GM12878 (cell line): ENCODE measurements at regions not wholly inside any gene's neighbourhood (a gene's known extent, or its start where the extent isn't known, plus 50 kb on each side); places are given as distances from the start of the nearest gene placed in this dataset.

Experiments used
- ATAC-seq: fragments of 200-7000 bp; cut with Tn5 transposase; 3 replicates; pipeline ENCODE4 v1.9.1; 2020; ENCODE audit warnings: mild to moderate bottlenecking, moderate library complexity
- BruUV-seq: library from RNA; stranded (reverse); fragments of 400-500 nt; replicated peaks from 2 replicates; lab custom pipeline; 2021; lab: Mats Ljungman, UMichigan
- CTCF ChIA-PET: fragments of 300-600 bp; sonication (Branson Sonifier 250); formaldehyde crosslinking; extraction: SDS; loops from one replicate; lab custom pipeline; 2021; ENCODE audit warnings: inconsistent platforms; lab: Yijun Ruan, JAX
- POLR2A ChIA-PET: fragments of 350-600 bp; formaldehyde crosslinking; extraction: SDS; loops from one replicate; lab custom pipeline; 2021; ENCODE audit warnings: inconsistent platforms; lab: Charles Lee
- RAD21 ChIA-PET: fragments of 300-600 bp; sonication (Branson Sonifier 250); formaldehyde crosslinking; loops from one replicate; lab custom pipeline; 2023; ENCODE audit warnings: antibody characterized with exemption; ENCODE audit not compliant: unreplicated experiment; lab: Charles Lee
- SMC1A ChIA-PET: fragments of 300-600 bp; sonication (Branson Sonifier 250); formaldehyde crosslinking; loops from one replicate; lab custom pipeline; 2023; ENCODE audit not compliant: unreplicated experiment, uncharacterized antibody; lab: Charles Lee
- DNase-seq: peaks from one replicate; pipeline ENCODE4 v3.0.0-alpha.2; 2011; ENCODE audit warnings: low read depth, low spot score
- FAIRE-seq: peaks from 3 replicates; lab custom pipeline; 2011; peaks lifted over from hg19 to GRCh38; lab: Jason Lieb, UNC
- H2AFZ ChIP-seq: 2 replicates; pipeline ENCODE4 v1.6.0; 2011; ENCODE audit warnings: low read depth, low read length, control low read depth; ENCODE audit not compliant: control insufficient read depth
- H3K27ac ChIP-seq: 2 replicates; pipeline ENCODE4 v1.5.1; 2011; ENCODE audit warnings: control low read depth; ENCODE audit not compliant: control insufficient read depth, insufficient read depth
- H3K27me3 ChIP-seq, 2 experiments: replicated peaks in 1 of 2; 2 replicates each; pipeline versions ENCODE4 v1.6.0 to v1.6.1; 2011; ENCODE audit warnings: low read length in 1 of 2; ENCODE audit not compliant: control insufficient read depth in 2 of 2, insufficient read depth in 2 of 2
- H3K36me3 ChIP-seq, 2 experiments: 2 replicates each; pipeline ENCODE4 v1.5.1; 2011; ENCODE audit warnings: low read length in 1 of 2; ENCODE audit not compliant: control insufficient read depth in 2 of 2, insufficient read depth in 2 of 2
- H3K4me1 ChIP-seq: 2 replicates; pipeline ENCODE4 v1.6.1; 2011; ENCODE audit warnings: mild to moderate bottlenecking, low read length, moderate library complexity, mixed read lengths; ENCODE audit not compliant: control insufficient read depth, insufficient read depth
- H3K4me2 ChIP-seq: 2 replicates; pipeline ENCODE4 v1.6.0; 2011; ENCODE audit warnings: control low read depth; ENCODE audit not compliant: control insufficient read depth, insufficient read depth
- H3K4me3 ChIP-seq: fragments of 200-600 bp; sonication (generic); 2 replicates; pipeline ENCODE4 v1.5.1; 2016
- H3K79me2 ChIP-seq: 2 replicates; pipeline ENCODE4 v1.6.0; 2011; ENCODE audit warnings: low read length; ENCODE audit not compliant: control insufficient read depth, insufficient read depth
- H3K9ac ChIP-seq: 2 replicates; pipeline ENCODE4 v1.8.0; 2011; ENCODE audit warnings: low read length, control low read depth, mixed read lengths; ENCODE audit not compliant: control insufficient read depth, insufficient read depth
- H3K9me3 ChIP-seq: replicated peaks from 3 replicates; pipeline ENCODE4 v1.5.1; 2011; ENCODE audit warnings: mild to moderate bottlenecking, low read length; ENCODE audit not compliant: control insufficient read depth, insufficient read depth
- H4K20me1 ChIP-seq: 2 replicates; pipeline ENCODE4 v1.6.0; 2011; ENCODE audit not compliant: control insufficient read depth, insufficient read depth
- RAD21 ChIP-seq: IDR thresholded peaks from 2 replicates; pipeline ENCODE4 v1.6.1; 2011; ENCODE audit warnings: mild to moderate bottlenecking, low read depth, low read length, moderate library complexity; ENCODE audit not compliant: insufficient read depth
- RELA ChIP-seq: fragments of 450-650 bp; IDR thresholded peaks from 2 replicates; pipeline ENCODE4 v1.8.0; 2014; ENCODE audit warnings: borderline replicate concordance; ENCODE audit not compliant: partially characterized antibody
- RFX5 ChIP-seq: IDR thresholded peaks from 2 replicates; pipeline ENCODE4 v1.6.1; 2011; ENCODE audit warnings: low read depth, low read length, improper control_type of control experiment
- SMC3 ChIP-seq: IDR thresholded peaks from 2 replicates; pipeline ENCODE4 v1.6.1; 2011; ENCODE audit warnings: low read length, improper control_type of control experiment, borderline replicate concordance
- ZNF24 ChIP-seq: fragments of 450-650 bp; IDR thresholded peaks from 2 replicates; pipeline ENCODE4 v1.6.1; 2017; ENCODE audit warnings: antibody characterized with exemption, mild to moderate bottlenecking
- WGBS: methylation state at CpG from one replicate; pipeline ENCODE4 v1.1.6; 2016; ENCODE audit warnings: low lambda C conversion rate; ENCODE audit not compliant: insufficient replicate concordance, insufficient coverage; ENCODE audit errors: missing lambda C conversion rate; 5-methylcytosine and 5-hydroxymethylcytosine counted together
- in situ Hi-C: fragments of 300-500 bp; cut with MboI; formaldehyde crosslinking; loops from 9 replicates; pipeline ENCODE4 v1.14.3; 2018; ENCODE audit warnings: mixed read lengths
- intact Hi-C: fragments of 100-400 bp; cut with micrococcal nuclease; formaldehyde crosslinking; loops from one replicate; pipeline ENCODE4 v1.14.2; 2022; ENCODE audit not compliant: unreplicated experiment
- TF ChIP-seq, protein P1 (sequence below): fragments of 450-650 bp; formaldehyde crosslinking; IDR thresholded peaks from 2 replicates; pipeline ENCODE4 v1.4.0; 2022; ENCODE audit warnings: mild to moderate bottlenecking, moderate library complexity
- TF ChIP-seq, protein P2 (sequence below): fragments of 150-350 bp; IDR thresholded peaks from 2 replicates; pipeline ENCODE4 v1.6.1; 2016; ENCODE audit warnings: low read depth, low read length
- TF ChIP-seq, protein P3 (sequence below): fragments of 150-350 bp; IDR thresholded peaks from 2 replicates; pipeline ENCODE4 v1.6.1; 2014; ENCODE audit warnings: mild to moderate bottlenecking, low read depth, low read length

DNA sequence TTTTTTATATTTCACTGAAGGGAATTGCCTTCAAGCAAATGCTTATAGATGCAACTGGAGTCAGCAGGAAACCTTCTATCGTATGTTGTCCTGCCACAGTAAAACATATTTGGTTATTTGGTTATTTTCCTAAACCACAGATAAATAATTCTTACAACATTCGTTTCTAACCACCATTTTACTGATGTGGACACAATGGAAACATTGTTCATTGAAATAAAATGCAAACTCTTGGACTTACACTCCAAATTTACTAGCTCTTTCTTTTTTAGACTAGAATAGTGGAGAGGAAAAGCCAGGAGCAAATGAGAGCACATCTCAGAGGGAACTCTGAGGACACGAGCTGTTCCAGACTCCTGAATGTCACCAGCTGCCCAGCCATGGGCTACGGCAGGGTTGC is 114.8 kb downstream of the RPS12 start:
- ChIA-PET SMC1A (no interaction called here), POLR2A (no interaction called here), RAD21 (no interaction called here)
- Histone ChIP-seq H3K79me2 (no peaks in the 10 kb centered on the region), H4K20me1 (no peaks in the 10 kb centered on the region), H3K27me3 (peaks cover under 1 to 2% of the 10 kb centered on the region in 2 experiments; a peak in 1 of 4 replicates), H3K27ac (no peak overlapping the region), H3K36me3 (no peaks in the 10 kb centered on the region), H3K9me3 (no peaks in the 10 kb centered on the region), H3K4me3 (no peak overlapping the region), H3K4me2 (no peak overlapping the region), H3K4me1 (no peaks in the 10 kb centered on the region)
- no TSS peak for BruUV-seq
- in situ Hi-C loops (no loop called here), intact Hi-C loops (no loop called here)
- DNase-seq (no peak), ATAC-seq (no peak)
- TF ChIP-seq, protein P1, sequence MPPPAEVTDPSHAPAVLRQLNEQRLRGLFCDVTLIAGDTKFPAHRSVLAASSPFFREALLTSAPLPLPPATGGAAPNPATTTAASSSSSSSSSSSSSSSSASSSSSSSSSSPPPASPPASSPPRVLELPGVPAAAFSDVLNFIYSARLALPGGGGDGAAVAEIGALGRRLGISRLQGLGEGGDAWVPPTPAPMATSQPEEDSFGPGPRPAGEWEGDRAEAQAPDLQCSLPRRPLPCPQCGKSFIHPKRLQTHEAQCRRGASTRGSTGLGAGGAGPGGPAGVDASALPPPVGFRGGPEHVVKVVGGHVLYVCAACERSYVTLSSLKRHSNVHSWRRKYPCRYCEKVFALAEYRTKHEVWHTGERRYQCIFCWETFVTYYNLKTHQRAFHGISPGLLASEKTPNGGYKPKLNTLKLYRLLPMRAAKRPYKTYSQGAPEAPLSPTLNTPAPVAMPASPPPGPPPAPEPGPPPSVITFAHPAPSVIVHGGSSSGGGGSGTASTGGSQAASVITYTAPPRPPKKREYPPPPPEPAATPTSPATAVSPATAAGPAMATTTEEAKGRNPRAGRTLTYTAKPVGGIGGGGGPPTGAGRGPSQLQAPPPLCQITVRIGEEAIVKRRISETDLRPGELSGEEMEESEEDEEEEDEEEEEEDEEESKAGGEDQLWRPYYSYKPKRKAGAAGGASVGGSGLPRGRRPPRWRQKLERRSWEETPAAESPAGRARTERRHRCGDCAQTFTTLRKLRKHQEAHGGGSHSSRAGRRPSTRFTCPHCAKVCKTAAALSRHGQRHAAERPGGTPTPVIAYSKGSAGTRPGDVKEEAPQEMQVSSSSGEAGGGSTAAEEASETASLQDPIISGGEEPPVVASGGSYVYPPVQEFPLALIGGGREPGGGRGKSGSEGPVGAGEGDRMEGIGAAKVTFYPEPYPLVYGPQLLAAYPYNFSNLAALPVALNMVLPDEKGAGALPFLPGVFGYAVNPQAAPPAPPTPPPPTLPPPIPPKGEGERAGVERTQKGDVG (CRISPR knock-in tag): no peak
- TF ChIP-seq, all 136 proteins: peak for 0
- CTCF ChIA-PET: no interaction called here
- no peak for FAIRE-seq
- 2% methylated on average over 4 of the region's 4 CpGs for WGBS
- H2AFZ ChIP-seq: no peak overlapping the region
- H3K9ac ChIP-seq: no peak overlapping the region

DNA sequence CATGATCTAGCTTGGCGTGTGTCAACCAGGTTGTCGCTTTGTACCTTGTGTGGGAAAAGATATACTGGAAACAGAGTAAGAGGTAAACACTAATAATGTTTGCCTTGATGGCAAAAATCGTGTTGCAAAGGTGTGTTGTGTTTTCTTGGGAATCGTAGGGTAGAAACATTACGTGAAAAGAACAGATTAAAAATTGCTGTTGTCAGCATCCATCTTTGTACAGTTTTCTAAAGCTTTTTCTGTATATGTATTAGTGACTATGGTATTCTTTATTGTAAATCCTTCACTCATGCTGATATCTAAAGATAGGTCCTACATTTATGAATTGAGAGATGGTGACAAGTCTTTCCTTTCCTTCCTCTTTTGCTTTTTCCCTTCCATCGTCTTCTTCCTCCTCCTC is 116.9 kb downstream of the RPS12 start:
- no TSS peak for BruUV-seq
- SMC1A ChIA-PET: no interaction called here
- Histone ChIP-seq H3K27me3 (peaks cover 2 to 3% of the 10 kb centered on the region in 2 experiments; a peak in 1 of 4 replicates), H3K4me1 (no peaks in the 10 kb centered on the region), H3K36me3 (no peaks in the 10 kb centered on the region), H3K79me2 (no peaks in the 10 kb centered on the region), H3K4me3 (no peak overlapping the region), H3K9me3 (no peaks in the 10 kb centered on the region), H2AFZ (no peak overlapping the region), H3K9ac (no peak overlapping the region), H3K4me2 (no peak overlapping the region), H3K27ac (no peak overlapping the region), H4K20me1 (no peaks in the 10 kb centered on the region)
- in situ Hi-C loops: no loop called here
- POLR2A ChIA-PET: no interaction called here
- intact Hi-C loops: no loop called here
- CTCF ChIA-PET: no interaction called here
- no peak for DNase-seq
- FAIRE-seq: no peak
- no peak for ATAC-seq
- WGBS: 43% methylated on average over 6 of the region's 6 CpGs
- RAD21 ChIA-PET: no interaction called here
- TF ChIP-seq SMC3 (no peak), ZNF24 (no peak), RAD21 (no peak), RELA (no peak), RFX5 (no peak)
- TF ChIP-seq, protein P2, sequence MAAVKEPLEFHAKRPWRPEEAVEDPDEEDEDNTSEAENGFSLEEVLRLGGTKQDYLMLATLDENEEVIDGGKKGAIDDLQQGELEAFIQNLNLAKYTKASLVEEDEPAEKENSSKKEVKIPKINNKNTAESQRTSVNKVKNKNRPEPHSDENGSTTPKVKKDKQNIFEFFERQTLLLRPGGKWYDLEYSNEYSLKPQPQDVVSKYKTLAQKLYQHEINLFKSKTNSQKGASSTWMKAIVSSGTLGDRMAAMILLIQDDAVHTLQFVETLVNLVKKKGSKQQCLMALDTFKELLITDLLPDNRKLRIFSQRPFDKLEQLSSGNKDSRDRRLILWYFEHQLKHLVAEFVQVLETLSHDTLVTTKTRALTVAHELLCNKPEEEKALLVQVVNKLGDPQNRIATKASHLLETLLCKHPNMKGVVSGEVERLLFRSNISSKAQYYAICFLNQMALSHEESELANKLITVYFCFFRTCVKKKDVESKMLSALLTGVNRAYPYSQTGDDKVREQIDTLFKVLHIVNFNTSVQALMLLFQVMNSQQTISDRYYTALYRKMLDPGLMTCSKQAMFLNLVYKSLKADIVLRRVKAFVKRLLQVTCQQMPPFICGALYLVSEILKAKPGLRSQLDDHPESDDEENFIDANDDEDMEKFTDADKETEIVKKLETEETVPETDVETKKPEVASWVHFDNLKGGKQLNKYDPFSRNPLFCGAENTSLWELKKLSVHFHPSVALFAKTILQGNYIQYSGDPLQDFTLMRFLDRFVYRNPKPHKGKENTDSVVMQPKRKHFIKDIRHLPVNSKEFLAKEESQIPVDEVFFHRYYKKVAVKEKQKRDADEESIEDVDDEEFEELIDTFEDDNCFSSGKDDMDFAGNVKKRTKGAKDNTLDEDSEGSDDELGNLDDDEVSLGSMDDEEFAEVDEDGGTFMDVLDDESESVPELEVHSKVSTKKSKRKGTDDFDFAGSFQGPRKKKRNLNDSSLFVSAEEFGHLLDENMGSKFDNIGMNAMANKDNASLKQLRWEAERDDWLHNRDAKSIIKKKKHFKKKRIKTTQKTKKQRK: no peak
- TF ChIP-seq, protein P3, sequence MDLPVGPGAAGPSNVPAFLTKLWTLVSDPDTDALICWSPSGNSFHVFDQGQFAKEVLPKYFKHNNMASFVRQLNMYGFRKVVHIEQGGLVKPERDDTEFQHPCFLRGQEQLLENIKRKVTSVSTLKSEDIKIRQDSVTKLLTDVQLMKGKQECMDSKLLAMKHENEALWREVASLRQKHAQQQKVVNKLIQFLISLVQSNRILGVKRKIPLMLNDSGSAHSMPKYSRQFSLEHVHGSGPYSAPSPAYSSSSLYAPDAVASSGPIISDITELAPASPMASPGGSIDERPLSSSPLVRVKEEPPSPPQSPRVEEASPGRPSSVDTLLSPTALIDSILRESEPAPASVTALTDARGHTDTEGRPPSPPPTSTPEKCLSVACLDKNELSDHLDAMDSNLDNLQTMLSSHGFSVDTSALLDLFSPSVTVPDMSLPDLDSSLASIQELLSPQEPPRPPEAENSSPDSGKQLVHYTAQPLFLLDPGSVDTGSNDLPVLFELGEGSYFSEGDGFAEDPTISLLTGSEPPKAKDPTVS: no peak
